Femur (tissue), 1 donor: ENCODE measurements at regions not wholly inside any gene's neighbourhood (a gene's known extent, or its start where the extent isn't known, plus 50 kb on each side); places are given as distances from the start of the nearest gene placed in this dataset.
"Not testable (repeated sequence)": the region's sequence is repeated elsewhere in the genome, so short reads cannot be mapped to it uniquely, and the experiment has no call there.

Experiments used
- DNase-seq: peaks from one replicate; pipeline ENCODE4 v3.0.0-alpha.2; 2017

GRCh38 chr2:88396209-88396608 lies 56.3 kb downstream of the FOXI3 start:
- DNase-seq, result no peak

DNA sequence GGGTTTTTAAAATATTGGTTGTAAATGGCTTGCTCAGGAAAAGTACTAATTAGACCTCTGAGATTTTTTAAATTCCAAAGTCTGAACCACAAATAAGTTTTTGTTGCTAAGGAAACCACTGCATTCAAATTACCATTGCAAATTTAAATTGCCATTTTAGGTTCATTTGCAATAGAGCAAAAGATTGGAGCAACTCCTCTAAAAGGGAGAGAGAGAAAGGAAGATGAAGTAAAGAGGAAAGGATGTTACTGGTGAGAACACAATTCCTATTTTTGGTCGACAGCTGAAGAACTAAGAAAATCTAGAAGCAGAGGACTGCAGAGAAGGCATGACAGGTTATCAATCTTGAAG lies 74.9 kb downstream of the FOXI3 start:
- DNase-seq, result no peak

DNA sequence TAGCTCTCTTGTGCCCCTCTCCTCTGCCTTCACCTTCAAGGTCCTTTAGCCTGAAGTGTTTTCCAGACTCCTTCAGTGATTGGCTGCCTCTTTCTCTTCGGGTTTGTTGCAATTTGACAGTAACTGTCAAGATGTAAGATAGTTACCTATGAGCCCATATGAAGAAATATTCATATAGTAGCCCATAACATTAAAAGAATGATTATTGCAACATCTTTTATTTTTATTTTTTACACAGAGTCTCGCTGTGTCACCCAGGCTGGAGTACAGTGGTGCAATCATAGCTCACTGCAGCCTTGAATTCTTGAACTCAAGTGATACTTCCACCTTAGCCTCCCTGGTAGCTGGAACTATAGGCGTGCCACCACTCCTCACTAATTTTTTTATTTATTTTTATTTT lies 80.5 kb downstream of the FOXI3 start:
- DNase-seq, result no peak

GRCh38 chr2:88365408-88365807 lies 87.1 kb downstream of the FOXI3 start:
- DNase-seq, result not testable (repeated sequence)

DNA sequence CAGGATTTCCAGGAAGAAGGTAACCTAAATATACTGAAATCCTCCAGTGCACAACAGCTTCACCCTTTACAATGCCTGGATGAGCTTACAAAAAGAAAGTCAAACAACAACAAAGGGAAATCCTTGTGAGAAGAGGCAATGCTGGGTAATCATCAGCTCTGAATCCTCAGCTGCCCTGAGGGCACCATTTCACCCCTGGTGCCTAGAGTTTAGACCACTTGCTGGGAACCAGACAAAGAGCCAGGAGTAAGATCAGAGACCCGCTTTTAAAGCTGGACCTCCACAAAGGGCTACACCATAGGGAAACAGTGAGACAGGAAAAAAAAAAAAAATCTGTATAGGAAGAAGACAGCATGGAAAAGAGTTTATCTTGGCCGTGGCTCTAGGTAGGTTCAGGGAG lies 97.0 kb downstream of the FOXI3 start:
- no peak for DNase-seq

- DNase-seq, result no peak
Measured at GRCh38 chr2:88351249-88351601, 101.3 kb downstream of the FOXI3 start.

GRCh38 chr2:88350331-88351248 lies 101.9 kb downstream of the FOXI3 start:
- DNase-seq, result peak; percentile 27

DNA sequence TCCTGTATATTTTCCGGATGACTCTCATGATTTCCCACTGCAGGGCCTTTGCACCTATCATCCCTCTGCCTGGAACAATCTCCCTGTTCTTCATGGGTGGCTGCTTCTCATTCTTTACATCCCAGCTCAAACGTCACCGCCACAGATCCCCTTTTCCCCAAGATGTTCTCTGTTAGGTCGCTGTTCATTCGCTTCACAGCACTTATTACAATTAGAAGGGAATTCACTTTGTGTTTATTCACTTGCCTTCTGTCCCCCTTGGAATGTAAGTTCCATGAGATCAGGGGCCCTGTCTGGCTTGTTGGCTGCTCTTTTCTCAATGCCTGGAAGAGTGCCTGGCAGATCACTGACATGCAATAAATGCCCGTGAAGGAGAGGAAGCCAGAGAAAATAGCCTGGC lies 106.7 kb downstream of the FOXI3 start:
- no peak for DNase-seq

- no peak for DNase-seq
Measured at GRCh38 chr2:88342749-88343148, 109.7 kb downstream of the FOXI3 start.

DNA sequence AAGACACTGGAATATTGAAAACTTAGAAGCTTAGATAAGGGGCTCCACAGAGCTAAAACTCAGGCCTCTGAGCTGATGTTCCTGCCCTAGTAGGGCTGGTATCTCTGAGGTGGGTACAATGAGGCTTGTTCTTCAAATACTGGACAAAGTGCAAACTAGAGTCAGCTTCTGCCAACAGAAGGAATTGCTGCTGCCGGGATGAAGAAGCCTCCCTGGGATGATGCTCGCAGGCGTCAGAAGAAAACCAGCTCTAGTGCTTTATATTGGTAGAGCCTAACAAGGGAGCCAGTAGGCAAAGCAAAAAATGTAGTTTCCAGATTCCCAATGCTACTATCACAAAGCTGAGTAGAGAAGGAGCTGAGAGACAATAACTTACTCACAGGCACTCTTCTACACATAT lies 118.1 kb downstream of the FOXI3 start:
- DNase-seq, result no peak

DNA sequence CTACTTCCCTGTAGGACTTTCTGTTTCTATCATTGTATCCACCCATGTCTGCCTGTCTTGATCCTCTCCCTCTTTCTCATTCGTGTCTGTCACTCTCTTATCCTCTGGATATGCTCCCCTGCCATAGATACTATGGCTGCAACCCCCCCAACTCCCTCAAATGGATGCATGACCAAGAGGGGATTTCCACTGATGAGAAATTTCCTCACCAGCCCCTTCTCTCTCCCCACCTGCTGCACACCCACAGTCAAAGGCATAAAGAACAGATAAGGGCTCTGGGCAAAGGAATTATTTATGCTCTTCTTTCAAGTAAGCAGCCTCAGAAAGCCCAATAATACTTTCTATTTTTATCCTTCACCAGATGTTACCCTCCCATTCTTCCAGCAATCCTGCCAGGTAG lies 121.3 kb downstream of the FOXI3 start:
- no peak for DNase-seq

DNA sequence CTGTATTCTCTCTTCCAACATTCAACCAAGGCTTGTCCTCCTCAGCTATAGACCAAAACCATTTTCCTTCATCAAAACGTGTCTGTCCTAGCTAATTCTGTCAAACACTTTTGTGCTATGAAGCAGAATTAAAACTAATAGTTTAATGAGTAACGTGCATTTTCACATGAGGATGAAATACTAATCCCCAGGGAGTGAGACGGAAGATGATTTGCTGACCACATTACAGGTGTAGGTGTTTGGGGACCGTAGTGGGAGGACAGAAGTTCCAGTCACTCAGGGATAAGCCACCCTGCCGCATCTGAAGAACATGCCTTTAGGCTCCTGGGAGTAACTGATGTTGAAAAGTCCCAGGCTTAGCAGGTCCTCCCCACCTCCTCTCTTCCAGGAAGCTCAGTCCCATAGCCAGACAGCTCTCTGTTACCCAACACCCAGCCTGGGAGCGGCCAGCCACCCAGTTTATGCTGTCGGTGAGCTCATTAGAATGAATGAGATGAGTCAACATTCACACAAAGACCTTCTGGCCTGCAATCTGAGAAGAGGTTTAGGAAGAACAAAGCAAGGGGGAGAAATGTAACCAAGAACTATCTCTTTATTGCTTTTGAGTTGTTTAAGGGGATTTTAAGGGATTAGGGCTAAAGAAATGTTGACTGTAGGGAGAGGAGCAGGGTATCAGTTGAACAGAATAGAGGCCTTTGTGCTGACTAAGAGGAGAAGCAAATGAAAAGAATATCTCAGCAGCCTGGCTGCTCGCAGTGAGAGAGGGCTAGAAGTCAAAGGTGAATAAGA lies 122.5 kb downstream of the FOXI3 start:
- no peak for DNase-seq

DNA sequence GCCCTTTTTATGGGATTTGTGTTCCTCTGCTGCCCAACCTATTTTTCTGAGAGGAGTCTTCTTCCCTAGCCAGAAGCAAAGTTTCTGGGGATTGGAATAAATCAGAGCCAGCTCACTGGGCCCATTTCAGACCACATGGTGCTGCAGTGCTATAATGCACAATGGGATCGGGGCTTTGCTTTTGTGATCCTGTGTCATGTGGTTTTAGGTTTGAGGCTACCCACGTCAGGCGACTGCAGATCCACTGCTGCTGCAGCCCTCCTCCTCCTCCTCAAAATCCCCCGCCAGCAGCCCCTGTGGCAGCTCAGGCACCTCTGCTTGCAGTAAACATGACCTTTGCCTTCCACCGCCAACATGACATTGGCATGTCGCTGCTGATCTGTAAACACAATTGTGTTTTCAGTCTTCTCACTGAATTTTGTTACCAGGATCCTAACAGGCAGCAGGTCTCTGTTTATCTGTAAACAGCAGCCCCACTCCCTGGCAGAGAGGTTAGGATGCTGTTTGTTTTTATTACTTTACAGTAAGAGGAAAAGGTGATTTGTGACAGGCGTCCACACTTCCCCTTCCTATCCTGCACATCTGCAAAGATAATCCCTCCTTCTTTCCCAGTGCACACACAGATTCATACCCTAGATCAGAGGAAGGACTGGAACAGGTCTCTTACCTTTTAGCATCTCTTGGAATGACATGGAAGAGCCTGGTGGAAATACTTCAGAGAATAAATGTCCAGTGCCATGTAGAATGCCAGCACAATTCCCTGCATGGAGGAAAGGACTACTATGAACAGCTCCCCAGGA lies 130.8 kb downstream of the FOXI3 start:
- DNase-seq, result no peak

DNA sequence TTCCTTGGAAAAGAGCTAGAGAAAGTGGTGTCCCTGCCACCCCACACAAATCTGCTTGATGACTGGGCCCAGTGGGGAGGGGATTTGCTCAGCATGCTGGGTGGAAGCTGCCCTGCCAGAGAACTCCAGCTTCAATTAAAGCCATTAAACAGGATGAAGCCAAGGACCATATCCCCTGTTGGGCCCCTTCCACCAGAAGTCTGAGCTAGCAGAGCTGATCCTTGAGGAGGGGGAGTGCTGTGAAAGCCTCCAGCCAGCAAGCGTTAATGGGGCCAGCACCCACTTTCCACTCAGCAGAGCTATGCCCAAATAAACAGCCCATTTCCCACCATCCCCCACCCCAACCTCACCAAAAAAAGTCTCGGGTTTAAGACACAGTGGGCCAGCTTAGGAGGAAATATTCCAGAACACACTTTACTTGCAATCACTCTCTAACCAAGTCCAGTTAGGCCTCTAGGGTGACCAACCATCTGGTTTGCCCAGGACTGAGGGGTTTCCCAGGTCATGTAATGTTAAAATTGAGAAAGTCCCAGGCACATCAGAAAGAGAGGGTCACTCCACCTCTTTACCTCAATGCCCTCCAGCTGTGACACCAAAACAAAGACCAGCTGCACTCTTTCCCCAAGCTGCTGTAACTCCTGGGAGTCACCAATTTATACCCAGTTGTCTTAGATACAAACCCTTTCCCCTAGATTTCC lies 132.3 kb downstream of the FOXI3 start:
- DNase-seq, result no peak

- no peak for DNase-seq
Measured at GRCh38 chr2:88318956-88319330, 133.6 kb downstream of the FOXI3 start.

- DNase-seq, result no peak
Measured at GRCh38 chr2:88318071-88318955, 134.2 kb downstream of the FOXI3 start.

DNA sequence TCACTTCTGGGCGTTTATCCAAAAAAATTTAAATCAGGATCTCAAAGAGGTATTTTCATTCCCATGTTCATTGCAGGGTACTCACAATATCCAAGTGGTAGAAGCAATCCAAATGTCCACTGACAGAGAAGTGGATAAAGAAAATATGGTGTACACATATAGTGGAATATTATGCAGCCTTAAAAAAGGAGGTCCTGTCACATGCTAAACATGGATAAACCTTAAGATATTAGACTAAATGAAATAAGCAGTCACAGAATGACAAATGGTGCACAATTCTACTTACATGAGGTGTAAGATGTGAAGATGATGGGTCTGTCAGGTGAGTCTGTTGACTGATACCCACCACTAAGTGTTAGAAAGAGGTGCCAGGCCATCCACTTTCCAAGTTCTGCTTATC lies 140.6 kb downstream of the THNSL2 start:
- no peak for DNase-seq

DNA sequence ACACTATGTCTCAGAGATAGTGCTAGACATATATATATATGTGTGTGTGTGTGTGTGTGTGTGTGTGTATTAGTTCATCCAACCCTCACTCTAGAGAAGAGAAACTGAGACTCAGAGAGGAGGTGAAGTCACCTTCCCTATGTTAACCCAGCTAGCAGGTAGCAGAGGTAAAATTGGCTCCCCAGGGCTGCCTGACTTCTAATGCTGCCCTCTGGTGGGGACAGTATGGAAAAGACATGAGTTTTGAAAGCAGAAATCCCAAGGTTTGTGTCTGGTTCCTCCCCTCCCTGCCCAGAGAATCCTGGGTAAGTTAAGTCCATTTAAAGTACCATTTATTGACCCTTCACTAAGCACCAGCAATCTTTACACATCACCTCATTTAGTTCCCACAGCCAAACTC lies 137.7 kb downstream of the THNSL2 start:
- DNase-seq, result no peak

DNA sequence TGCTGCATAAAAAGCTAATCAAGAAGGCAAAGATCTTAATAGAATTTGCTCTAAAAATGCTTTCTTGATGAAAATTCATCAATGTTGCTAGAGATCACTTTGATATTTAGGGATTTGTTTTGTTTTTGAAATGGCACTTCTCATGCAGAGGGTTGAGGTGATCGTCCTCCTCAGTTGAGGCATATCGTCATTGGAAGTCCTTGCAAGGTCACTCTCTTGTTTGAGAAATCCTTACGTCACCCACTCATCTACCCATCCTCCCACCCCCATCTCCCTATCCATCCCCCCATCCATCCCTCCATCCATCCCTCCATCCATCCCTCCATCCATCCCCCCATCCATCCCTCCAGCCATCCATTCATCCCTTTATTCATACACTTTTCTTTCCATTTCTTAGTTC lies 133.7 kb downstream of the THNSL2 start:
- no peak for DNase-seq

DNA sequence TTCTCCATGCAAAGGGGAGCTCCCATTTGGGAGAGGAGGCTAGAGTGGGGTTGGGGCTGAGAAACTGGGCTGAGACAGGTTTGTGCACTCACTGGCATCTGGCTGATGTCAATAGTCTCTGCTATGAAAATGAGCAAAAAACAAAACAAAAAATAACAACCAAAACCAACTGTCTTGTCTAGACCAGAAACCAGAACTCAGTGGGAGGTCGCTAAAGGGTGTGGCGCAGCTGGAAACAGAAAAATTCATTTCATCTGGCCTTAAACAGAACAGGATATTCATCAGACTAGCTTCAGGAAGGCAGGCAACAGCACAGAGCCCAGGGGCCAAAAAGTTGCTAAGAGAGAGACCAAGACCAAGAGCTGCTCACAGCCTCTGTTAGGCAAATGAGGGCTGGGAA lies 126.1 kb downstream of the THNSL2 start:
- DNase-seq, result no peak

- no peak for DNase-seq
Measured at GRCh38 chr2:88283886-88284592, 113.9 kb downstream of the THNSL2 start.
